ENCODE measurements at regions not wholly inside any gene's neighbourhood (a gene's known extent, or its start where the extent isn't known, plus 50 kb on each side); places are given as distances from the start of the nearest gene placed in this dataset.

- no peak for TF ChIP-seq NR4A1 (CRISPR knock-in tag; IDR thresholded peaks at IDR 0.05)
- no peak for TF ChIP-seq NR4A1 (tag; IDR thresholded peaks at IDR 0.05)
- TF ChIP-seq POLR2G (IDR thresholded peaks at IDR 0.05; ENCODE audit: low read depth, low read length), result no peak
Measured at GRCh38 chr1:203422656-203423055, 53.0 kb upstream of the PRELP start (continued).

- no peak overlapping the region for H3K4me3 ChIP-seq
- DNase-seq (ENCODE audit: extremely low read depth in 1 of 4, low spot score in 3 of 4) (no peak), ATAC-seq (no peak), FAIRE-seq (no peak)
- H3K9me3 ChIP-seq (replicated peaks; ENCODE audit: control insufficient read depth, insufficient read depth, low read depth, low read length), result no peaks in the 10 kb centered on the region
- intact Hi-C loops (cut with micrococcal nuclease), result no loop called here
- ChIA-PET CTCF (ENCODE audit: low intra/inter-chr PET ratio) (no interaction called here), POLR2A (interaction anchor here (1.2 kb wide), 1 partner anchor 14 kb away, joined by 5 read pairs; no protein-coding TSS in a partner anchor)
- no peak overlapping the region for H2AFZ ChIP-seq (ENCODE audit: low read depth, low read length)
- H3K4me1 ChIP-seq (replicated peaks in 1 of 2; ENCODE audit: control insufficient read depth in 2 of 2, insufficient read depth in 2 of 2, low read length in 2 of 2), result no peaks in the 10 kb centered on the region
- no peaks in the 10 kb centered on the region for H4K20me1 ChIP-seq (replicated peaks; ENCODE audit: control insufficient read depth, insufficient read depth, low read length)
- no peaks in the 10 kb centered on the region for H3K9me1 ChIP-seq (ENCODE audit: control insufficient read depth, insufficient read depth, low read length)
- no TSS peak for BruUV-seq (replicated peaks)
- H3K36me3 ChIP-seq (ENCODE audit: control insufficient read depth, insufficient read depth, low read length), result no peaks in the 10 kb centered on the region
- WGBS (ENCODE audit: insufficient coverage, low coverage, missing lambda C conversion rate), result 0% methylated on average over 3 of the region's 3 CpGs
- no peak overlapping the region for H3K9ac ChIP-seq (ENCODE audit: insufficient read depth in 1 of 2, low read depth in 2 of 2, low read length in 2 of 2)
- no peaks in the 10 kb centered on the region for H3K79me2 ChIP-seq (ENCODE audit: control insufficient read depth, insufficient read depth, low read length)
- no peak overlapping the region for H3K27ac ChIP-seq (ENCODE audit: extremely low read depth, low read depth, low read length)
- in situ Hi-C loops (cut with MboI), result no loop called here
- H3K4me2 ChIP-seq (ENCODE audit: insufficient read depth, low read length), result no peak overlapping the region
- peaks cover 13 to 40% of the 10 kb centered on the region in 2 experiments; a peak in 4 of 5 replicates for H3K27me3 ChIP-seq (ENCODE audit: control insufficient read depth in 2 of 2, insufficient read depth in 2 of 2, low read length in 2 of 2)
- TF ChIP-seq GABPA (tag; conservative IDR thresholded peaks at IDR 0.05; ENCODE audit: low read depth) (no peak), E2F8 (IDR thresholded peaks at IDR 0.05; ENCODE audit: low read depth, partially characterized antibody) (no peak), PBX2 (CRISPR knock-in tag; IDR thresholded peaks at IDR 0.05; ENCODE audit: low read depth) (no peak), PBX2 (tag; conservative IDR thresholded peaks at IDR 0.05; ENCODE audit: low read depth) (no peak), XRCC3 (IDR thresholded peaks at IDR 0.05) (no peak), OTX1 (CRISPR knock-in tag; IDR thresholded peaks at IDR 0.05) (no peak), KAT7 (CRISPR knock-in tag; IDR thresholded peaks at IDR 0.05; ENCODE audit: borderline replicate concordance) (no peak), CTBP1 (IDR thresholded peaks at IDR 0.05; ENCODE audit: borderline replicate concordance) (no peak), MLX (CRISPR knock-in tag; conservative IDR thresholded peaks at IDR 0.05) (no peak), PKNOX1 (IDR thresholded peaks at IDR 0.05) (no peak), YY1 (IDR thresholded peaks at IDR 0.05; ENCODE audit: borderline replicate concordance in 1 of 3, control insufficient read depth in 1 of 3, extremely low read depth in 1 of 3, insufficient read depth in 3 of 3, insufficient read length in 1 of 3, insufficient replicate concordance in 2 of 3, low read depth in 1 of 3, low read length in 2 of 3) (no peak)
Measured at GRCh38 chr1:203424285-203424684, 51.3 kb upstream of the PRELP start.
